DMS53 (cell line): ENCODE measurements at regions not wholly inside any gene's neighbourhood (a gene's known extent, or its start where the extent isn't known, plus 50 kb on each side); places are given as distances from the start of the nearest gene placed in this dataset.
A peak's percentile ranks its signal among the peaks of the same experiment; 100 is the strongest.
"Not testable (repeated sequence)": the region's sequence is repeated elsewhere in the genome, so short reads cannot be mapped to it uniquely, and the experiment has no call there.

Experiments used
- DNase-seq: peaks from one replicate; lab custom pipeline; 2025; lab: John Stamatoyannopoulos, UW

GRCh38 chr15:29505535-29505934 is 235.9 kb upstream of the NSMCE3 start:
- DNase-seq: not testable (repeated sequence)

GRCh38 chr15:29490747-29491471 is 221.3 kb upstream of the NSMCE3 start:
- no peak for DNase-seq

DNA sequence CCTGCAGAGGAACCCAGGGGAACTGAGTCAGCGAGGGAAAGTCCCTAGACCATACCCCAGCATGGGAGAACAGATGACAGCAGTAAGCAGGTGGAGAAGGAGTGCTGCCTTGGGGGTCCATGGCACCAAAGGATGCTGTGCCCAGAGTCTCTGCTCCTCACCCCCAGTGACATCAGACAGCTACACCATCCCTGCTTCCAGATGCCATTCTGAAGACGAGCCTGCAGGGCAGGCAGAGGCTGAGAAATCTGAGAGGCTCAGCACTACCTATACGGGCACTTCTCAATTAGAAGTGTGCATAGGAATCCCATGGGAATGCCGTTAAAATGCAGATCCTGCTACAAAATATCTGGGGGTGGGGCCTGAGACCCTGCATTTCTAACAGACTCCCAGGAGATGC is 211.3 kb upstream of the NSMCE3 start:
- DNase-seq: no peak

DNA sequence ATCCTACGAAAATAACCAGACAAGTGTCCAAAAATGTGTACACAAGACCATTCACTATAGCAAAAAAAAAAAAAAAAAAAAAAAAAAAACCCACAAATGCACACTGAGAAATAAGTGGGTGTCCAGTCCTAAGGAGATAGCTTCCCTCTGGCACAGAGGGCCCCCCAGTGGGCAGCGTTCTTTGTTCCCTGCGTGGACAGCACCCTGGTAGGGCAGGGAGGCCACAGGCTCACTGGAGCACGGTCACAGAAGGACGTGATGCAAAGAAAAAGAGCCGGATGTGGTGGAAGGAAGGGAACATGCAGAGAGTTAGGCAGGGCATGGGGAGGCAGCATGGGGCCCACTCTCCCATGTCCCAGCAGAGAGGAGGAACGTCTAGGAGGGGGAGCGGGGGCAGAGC is 210.7 kb upstream of the NSMCE3 start:
- no peak for DNase-seq

DNA sequence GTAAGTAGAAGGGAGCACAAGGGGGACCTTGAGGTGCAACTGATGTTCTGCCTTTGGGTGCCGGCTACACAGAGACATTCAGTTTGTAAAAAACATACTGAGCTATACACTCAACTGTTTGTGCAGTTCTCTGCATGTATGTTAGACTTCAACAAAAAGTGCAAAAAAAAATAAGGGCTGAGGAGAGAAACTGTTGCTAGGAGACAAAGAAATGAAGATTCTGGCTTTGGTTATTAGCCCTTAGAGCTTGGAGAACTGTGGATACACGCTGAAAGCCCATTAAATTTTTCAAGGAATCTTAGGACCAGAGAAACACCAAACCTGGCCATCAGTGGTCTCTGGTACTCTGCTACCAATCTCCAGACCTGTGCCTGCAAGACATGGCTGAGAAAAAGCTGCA is 207.6 kb upstream of the NSMCE3 start:
- DNase-seq: no peak

DNA sequence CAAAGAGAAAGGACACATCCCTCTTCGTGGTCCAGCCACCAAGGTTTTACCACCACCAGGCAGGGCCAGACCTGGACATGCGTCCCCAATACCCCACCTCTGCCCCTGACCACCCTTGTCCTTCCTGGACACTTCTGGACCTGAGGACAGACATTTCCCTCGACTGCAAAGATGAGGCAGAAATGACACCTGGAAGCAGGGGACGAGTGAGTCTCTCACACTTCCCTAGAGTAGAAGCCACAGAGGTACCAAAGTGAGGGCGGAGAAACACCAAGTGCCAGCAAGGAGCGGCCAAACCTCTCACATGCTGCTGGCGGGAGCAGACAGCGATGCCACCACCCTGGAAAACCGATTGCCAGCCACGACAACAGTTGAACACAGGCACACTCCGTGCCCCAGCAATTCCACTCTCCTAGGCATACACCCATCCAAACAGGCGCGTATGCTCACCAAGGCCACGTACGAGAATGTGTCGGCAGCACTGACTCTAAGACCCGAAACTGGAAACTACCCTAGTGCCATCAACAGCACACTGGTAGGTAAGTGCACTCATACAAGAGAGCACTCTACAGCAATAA is 207.0 kb upstream of the NSMCE3 start:
- no peak for DNase-seq

GRCh38 chr15:29475096-29475495 is 205.5 kb upstream of the NSMCE3 start:
- DNase-seq: no peak

- no peak for DNase-seq
These were observed 204.0 kb upstream of the NSMCE3 start for GRCh38 chr15:29473621-29474105.

DNA sequence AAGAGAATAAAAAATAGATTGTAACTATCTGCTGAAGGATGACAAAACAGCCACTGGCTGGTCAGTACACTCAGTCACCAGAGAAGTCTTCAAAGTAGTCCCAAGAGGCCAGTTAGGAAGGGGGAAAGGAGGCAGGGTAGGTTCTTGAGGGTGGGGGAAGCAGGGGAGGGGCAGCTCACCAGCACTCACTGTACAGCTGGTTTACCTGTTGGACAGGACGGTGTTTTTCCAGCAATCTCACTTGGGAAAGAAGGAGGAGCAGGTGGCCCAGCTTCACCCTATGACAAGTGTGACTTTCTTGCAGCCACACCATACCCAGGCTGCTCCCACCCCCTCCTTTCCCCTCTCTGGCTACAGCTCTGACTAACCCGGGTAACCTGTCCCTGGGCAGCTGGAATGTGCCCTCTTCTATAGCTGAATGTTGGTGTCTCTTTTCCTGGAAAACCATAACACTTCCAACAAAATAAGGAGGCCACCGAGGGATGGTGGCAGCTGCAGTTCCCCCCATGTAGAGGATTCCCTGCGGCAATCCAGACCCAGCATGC is 203.4 kb upstream of the NSMCE3 start:
- peak; percentile 21 for DNase-seq

GRCh38 chr15:29471757-29472156 is 202.1 kb upstream of the NSMCE3 start:
- no peak for DNase-seq

- no peak for DNase-seq
These were observed 201.7 kb upstream of the NSMCE3 start for GRCh38 chr15:29471306-29471705.

DNA sequence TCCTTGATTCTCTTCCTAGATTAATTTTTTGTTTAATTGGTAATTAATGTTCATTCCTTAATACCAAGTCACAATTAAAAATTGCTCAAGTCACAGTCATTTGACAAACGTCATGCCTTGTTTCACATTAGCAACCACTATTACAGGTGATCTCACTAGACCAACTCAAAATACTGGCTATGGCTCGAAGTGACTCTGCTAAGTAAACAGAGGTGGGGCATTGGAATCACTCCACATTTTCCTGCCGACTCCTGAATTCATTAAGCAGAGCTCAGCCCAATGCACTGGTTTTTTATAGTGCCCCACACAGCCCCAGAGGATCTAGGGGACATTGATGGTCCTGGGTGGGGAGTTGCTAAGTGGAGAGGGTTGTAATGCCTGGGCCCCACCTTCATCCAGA is 201.2 kb upstream of the NSMCE3 start:
- peak; percentile 57 for DNase-seq

- DNase-seq: no peak
These were observed 200.7 kb upstream of the NSMCE3 start for GRCh38 chr15:29470311-29470710.

- DNase-seq: no peak
These were observed 199.3 kb upstream of the NSMCE3 start for GRCh38 chr15:29468899-29469298.

- no peak for DNase-seq
These were observed 197.5 kb upstream of the NSMCE3 start for GRCh38 chr15:29467091-29467490.

- no peak for DNase-seq
These were observed 196.7 kb upstream of the NSMCE3 start for GRCh38 chr15:29466292-29466691.

DNA sequence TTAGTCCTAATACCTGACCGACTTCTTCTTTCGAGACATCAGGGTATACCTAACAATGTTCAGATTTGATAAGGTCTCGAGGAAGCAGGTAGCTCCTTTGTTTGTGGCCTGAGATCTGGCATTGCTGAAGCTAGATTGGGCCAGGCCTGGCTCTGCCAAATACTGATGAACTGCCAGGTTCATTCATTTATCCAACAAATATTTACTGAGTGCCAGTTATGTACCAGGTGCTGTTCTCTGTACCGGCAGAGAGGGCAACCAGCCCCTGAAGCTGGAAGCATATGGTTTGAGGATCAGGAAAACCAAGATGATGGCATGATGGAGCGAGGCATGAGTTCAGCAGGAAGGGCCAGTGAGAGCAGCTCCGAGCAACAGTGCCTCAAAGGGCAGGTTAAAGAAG is 196.2 kb upstream of the NSMCE3 start:
- DNase-seq: no peak

- no peak for DNase-seq
These were observed 195.6 kb upstream of the NSMCE3 start for GRCh38 chr15:29465196-29465595.

DNA sequence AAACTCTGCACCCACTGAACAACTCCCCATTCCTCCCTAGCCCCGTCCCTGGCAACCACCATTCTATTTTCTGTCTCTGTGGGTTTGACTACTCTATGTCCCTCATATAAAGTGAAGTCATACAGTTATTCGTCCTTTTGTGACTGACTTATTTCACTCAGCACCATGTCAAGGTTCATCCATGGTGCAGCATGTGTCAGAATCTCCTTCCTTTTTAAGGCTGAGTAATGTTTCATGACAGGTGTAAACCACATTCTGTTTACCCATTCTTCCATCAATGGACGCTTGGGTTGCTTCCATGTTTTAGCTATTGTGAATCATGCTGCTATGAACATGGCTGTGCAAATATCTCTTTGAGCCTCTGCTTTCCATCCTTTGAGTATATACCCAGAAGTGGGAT is 192.3 kb upstream of the NSMCE3 start:
- no peak for DNase-seq

DNA sequence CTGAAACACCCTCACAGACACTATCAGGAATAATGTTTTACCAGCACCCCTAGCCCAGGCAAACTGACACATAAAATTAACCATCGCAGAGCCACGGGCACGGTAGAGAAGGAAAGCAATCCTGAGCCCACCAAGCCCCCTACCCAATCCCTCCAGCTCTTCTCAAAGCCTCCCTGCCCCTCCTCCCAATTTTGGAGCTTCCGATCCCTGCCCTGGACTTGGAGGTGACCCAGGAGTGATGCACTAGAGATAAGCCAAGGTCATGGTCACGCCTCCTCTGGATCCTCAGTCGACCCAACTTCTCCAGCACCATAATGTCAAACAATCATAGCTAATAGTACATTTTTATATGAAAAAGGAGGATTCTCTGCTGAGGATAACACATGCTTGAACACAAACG is 188.7 kb upstream of the NSMCE3 start:
- no peak for DNase-seq

GRCh38 chr15:29457729-29458128 is 188.1 kb upstream of the NSMCE3 start:
- no peak for DNase-seq

DNA sequence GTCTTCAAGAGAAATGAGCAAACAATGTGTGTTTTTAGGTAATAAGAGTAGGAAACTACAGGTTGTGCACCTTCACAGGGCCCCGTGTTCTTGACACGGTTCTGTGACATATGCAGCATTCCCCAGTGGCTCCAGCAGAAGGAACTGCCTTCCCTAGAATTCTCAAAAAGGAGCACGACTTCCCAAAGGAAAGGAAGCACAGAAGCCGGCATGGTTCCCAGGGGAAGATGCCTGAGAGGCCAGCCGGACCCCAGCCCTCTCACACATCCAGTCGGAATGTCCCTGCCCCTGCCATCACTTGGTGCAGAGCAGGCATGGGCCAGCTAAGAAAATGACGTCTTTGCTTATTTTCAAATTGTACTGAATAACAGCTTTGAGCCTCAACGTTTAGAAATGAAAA is 187.3 kb upstream of the NSMCE3 start:
- no peak for DNase-seq

GRCh38 chr15:29456255-29456654 is 186.6 kb upstream of the NSMCE3 start:
- DNase-seq: no peak

GRCh38 chr15:29455530-29455929 is 185.9 kb upstream of the NSMCE3 start:
- no peak for DNase-seq
